COR-L47 (cell line): ENCODE measurements at regions not wholly inside any gene's neighbourhood (a gene's known extent, or its start where the extent isn't known, plus 50 kb on each side); places are given as distances from the start of the nearest gene placed in this dataset.

ENCODE experiments used
- DNase-seq: peaks from one replicate; lab custom pipeline; 2025; lab: John Stamatoyannopoulos, UW

DNA sequence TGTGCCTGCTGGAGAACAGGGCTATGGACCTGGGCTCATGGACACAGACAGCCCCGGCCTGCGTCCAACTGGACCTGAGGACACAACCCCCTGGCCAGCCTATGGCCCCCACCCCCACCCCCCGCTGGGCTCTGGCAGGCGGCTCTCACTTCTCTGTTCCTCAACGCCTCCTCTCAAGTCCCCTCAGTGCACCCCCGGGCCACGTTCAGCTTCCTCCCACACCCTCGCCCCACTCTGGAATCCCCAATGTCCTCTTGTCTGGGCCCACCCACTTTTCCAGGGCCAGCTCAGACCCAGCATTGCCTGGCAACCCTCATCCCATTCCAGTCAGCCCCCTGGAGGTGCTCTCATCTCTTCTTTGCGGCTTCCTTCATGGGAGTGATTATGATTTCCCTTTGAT, 130.2 kb upstream of the SPACA7 start:
- no peak for DNase-seq

DNA sequence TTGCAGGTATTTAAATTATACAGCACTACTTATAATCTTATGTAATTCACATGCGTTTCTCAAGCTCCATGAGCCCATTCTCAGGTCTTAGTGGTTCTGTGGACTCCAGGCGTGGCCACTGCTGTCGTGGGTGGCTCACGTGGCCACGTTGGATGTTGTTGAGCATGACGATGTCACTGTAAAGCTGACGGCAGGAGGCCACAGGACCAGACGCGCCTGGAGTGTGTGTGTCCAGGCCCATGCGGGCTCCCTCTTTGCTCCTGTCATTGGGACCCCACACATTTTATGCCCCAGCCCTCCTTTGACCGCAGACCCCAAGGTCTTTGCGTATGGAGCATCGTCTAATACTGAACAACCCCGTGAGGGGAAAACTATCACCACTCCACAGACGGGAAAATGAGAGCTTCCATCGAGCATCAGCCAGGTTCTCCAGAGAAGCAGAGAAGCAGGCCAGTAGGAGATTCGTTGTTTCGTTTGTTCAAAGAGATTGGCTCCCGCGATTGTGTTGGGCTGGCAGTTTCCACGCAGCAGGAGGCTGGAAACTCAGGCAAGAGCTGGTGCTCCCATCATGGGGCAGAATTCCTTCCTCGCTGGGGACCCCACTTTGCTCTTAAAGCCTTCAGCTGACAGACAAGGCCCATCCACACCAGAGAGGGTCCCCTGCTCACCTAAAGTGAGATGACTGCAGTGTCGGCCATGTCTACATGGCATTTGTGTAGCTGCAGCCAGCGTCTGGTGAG, 129.3 kb upstream of the SPACA7 start:
- DNase-seq: no peak

DNA sequence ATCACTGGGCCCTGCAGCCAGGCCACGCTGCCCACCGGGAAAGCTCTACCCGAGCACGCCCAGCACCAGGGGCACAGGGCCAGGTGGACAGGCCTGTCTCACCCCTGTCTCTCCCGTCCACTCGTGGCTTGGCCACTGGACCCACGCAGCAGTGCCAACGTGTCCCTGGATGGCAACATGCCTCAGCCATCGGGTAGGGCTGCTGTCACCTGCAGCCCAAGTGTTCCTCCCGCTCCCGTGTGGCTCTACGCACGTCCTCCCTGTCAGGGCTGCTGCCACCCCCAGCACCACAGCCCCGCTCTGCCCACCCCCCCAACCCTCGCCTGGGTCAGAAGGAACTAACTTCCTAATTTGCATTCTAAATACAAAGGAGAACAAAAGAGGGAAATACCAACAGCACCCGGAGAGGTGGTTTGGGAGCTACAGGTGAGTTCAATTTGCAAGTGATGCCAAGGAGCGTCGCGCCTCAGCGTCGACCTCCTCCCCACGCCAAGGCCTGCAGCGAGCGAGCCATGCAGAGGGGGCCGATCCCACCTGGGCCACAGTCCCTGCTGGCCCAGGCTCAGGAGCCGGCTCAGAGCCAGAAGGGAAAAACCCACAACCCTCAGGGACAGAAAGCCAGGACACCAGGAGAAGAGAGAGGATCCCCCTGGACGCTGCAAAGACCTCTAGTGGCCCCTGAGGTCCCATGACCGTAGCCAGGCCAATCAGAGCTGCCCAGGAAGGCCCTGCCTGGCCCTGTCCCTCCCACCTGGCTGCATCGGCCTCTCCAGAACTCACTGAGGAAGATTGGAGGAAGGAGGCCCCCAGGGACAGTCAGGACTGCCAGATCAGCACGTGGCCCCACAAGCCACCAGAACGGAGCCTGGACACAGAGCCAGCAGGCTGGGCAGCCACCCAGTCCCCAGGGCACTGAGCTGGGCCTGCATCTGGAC, 128.4 kb upstream of the SPACA7 start:
- DNase-seq: no peak

DNA sequence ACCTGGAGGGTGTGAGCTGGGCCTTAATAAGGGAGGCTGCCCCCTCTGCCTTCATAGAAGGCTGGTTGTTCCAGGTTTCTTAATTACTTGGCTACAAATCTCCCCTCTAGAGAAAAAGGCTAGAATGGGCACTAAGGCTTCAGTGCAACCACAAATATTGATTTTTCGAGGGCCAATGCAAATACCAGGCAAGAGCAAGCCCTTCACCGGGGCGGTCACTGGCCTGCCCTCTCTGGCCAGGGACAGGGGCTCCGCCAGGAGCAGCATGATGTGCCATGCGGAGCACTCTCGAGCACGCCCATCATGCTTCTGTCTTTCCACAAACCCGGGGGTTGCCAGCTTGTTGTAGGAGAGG, 127.8 kb upstream of the SPACA7 start:
- no peak for DNase-seq

DNA sequence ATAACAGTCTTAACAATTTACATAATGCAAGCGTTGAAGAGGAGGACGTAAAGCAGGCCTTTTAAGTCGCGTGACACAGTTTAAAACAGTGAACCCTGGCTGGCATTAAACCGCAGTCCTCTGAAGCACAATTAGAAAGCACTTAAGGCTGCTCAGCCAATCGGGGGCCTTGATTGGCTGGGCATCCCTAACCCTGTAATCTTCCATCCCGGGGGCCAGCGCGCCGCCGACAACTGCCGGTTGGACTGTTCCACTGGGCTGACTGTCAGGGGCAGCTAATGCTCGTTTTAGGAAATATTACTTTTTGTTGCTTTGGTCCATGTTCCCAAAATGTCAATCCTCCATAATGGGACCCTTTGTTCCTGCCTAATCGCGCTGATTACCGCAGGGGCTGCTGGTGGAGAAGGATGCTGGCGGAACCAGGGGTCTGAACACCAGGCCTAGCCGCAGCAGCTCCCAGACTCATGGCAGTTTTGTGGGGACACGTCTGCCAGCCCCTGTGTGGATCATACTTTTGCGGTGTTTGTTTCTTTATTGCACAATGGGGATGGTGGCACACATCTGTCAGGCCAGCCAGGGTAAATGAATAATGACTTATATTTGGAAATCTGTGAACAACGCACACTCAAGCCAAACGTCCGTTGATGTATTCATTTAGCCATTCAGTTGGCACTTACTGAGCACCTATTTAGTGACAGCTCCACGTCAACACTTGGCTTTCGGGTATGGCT, 127.1 kb upstream of the SPACA7 start:
- no peak for DNase-seq

DNA sequence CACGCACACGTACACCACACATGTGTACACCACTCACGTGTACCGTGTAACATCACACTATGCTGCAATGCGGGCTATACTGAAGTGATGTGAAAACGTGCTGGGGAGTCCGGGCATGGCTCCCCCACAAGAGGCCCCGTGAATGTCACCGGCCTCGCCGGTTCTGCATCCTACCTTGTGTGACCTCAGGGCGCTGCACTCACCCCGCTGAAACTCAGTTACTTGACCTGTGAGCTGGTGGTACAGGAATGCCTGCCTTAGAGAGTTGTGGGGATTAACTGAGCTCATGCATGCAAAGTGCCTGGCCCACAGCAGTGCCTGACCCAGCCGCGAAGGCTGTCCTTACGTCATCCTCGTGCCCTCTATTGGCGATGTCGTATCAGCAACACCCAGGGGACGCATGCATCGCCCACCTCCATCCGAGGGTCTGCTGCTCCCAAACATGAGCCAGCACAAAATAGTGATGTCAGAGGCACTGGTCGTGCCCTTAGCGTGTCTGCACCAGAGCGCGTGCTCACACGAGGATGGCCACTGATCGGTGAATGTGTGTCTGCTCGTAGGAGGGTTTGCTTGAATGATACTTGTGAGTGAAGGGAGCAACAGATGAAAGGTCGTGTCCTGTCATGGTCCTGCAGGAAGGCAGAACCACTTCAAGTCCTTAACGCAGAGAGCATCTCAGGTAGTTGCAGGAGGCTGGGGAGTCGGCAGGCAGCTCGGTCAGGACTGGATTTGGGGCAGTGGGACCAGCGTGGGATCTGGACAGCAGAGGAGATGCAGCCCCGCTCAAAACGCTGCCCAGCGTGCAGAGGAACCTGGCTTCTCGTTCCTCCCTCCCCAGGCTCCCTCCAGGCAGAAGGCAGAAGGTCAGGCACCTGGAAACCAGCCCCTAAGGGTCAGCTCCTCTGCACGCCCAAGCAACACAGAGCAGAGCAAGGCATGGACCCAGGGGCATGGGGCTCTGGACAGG, 126.2 kb upstream of the SPACA7 start:
- no peak for DNase-seq

DNA sequence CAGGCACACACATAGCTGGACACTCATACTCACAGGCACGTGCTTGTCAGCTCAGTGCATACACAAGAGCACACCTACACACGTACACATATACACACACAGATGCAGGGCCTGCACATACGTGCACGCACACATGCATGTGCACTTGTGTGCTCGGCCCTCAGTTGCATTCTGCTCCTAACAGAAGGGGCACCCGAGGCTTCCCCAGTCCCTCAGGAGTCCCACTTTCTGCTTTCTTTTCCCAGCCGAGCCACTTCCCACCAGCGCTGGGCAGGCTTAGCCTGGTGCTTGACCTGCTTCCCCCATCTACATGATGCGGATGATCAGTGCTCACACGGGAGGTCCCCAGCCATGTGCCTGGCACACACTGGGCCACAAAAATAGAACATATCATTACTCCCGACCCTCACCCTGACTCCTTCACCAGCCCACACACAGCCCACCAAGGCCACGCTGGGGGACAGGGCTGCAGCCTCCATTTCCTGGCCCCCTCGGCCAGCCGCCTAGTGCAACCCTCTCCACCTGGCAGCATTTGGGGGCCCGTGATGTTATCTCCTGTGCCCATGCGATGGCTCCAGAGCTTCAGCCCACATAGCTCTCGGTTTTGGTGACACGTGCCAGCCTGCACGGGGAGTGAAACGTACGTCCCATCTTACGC, 125.2 kb upstream of the SPACA7 start:
- DNase-seq: no peak

DNA sequence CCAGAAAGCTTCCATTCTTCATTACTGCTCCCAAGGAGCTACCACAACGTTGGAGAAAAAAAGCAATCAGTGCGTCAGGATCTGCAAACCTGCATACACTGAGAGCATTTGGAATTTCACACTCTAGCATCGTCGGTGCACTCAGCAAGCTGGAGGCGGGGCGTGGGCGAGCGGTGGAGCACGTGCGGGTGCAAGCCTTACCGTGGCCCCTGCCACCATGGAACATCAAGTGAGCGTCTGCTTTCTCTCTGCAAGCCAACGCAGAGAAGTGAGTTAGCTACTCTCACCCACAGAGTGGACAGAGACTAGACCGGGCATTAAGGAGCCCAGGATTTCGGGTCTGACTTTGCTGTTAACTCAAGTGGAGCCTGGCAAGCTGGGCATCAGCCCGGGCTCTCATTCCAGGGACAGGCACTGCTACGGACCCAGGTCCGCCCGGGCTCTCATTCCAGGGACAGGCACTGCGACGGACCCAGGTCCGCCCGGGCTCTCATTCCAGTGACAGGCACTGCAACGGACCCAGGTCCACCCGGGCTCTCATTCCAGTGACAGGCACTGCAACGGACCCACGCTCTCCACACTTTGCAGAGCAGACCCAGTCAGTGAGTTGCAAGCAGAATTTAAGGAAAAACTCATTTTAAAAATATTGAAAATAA, 124.1 kb upstream of the SPACA7 start:
- no peak for DNase-seq

DNA sequence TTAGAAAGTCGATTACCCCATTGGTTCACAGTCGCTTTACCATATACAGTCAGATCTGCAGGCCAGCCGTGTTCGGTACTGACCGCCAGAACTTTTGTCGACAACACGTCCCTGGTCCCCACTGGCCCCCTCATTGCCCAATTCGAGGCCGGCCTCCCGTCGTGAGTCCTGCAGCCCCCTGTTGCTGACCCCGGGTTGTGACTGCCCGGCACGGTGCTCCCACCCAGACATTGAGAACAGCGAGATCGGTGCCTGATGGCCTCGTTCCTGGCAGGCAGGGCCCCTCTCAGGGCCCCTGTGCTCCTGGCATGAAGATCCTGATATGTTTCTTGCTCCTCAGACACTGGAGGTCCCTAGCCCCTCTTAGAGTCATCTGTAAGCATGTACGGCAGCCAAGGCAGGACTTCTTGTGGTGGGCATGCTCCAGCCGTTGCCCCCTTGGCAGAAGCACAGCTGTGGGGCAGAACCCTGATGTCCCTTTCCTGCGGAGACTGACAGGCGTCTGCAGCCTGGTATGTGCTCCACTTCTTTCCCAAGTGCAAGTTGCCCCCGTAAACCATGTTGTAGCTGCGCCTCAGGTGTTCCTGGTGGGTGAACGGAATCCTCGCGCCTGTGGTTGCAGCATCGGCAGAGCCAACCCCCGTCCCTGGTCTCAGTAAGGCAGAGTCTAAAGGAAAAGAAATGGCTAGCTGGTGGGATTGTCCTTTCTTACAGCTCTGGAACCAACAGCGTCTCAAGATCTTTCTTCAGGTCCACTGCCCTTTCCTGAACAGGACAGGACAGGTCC, 123.2 kb upstream of the SPACA7 start:
- DNase-seq: no peak

DNA sequence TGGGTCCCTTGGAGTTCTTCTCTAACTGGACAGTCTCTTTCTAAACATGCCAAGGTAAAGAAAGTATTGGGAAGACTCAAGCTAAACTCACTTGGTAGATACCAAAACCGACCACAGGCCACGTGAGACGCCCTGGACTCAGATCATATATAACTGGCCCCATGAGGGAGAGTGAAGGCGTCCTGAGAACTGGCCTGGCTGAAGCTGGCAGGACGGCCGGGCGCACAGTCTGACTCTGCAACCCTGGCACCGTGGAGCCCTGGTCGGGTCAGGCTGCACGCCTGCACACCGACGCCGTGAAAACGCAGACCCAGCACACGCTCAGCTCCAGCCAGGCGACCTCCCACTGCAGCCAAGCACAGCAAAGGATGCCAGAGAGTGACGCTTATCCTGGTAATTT, 122.5 kb upstream of the SPACA7 start:
- DNase-seq: no peak

DNA sequence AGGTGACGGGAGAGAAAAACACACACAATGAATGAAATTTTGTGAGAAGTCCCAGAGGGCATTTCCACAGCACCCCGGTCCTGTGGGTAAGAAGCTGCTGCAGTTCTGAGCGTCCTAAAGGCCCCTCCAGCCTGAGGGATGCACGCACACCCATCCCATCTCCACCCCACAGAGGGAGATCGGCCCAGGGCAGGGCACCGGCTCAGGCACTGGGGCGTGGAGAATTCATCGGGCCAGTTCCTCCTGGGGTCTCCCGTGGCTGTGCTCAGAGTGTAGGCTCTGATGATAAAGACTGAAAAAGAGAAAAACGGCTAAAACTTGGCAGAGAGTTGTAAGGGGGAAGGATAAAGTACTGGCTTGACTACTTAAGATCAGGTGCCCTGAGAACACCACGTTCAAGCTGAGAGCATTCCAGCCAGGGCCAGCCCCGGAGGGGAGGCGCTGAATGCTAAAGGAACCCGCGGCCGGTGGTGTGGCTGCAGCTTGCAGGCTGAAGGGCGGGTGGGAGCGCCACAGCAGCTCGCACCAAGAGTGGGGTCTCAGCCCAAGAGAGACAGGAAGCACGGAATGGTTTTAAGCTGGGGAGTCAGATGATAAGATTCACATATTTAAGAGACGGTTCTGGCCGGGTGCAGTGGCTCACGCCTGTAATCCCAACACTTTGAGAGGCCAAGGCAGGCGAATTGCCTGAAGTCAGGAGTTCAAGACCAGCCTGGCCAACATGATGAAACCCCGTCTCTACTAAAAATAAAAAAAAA, 121.9 kb upstream of the SPACA7 start:
- no peak for DNase-seq

DNA sequence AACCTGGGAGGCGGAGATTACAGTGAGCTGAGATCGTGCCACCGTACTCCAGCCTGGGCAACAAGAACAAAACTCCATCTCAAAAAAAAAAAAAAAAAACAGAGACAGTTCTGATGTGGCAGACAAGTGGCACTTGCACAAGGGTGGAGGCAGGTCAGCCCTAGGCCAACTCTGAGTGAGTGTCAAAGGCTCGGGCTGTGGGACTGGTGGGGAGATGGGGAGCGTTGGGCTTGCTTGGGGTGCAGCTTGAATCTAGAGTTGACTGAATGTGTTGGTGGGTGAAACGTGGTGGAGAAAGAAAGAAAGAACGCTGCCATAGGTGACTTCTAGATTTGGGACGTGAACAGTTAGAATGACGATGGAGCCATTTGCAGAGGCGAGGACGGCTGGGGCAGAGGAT, 121.3 kb upstream of the SPACA7 start:
- DNase-seq: no peak

DNA sequence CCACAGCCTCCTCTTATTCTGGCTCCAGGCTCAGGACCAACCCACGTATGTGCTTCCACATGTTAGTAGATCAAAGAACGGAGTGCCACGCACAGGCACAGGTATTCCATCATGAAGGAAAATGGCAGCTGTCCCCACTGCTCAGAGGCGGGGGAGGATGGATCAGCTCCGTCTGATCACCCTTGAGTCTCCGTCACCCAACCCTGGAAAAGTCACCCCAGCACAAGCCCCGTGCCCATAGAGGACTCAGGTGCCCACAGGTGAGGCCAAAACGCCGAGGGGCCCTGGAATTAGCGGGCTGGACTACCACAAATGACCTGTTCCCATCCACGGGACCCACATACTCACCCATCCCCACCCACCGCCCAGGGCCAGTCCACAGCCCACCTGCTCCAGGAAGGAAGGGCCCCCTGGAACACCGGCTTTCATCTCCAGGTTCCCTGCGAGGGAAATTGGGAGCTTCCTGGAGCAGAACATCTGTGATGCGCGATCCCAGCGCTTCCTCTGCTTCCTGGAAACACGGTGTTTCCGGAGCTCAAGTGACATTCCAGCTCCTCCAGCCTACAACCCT, 120.5 kb upstream of the SPACA7 start:
- no peak for DNase-seq

DNA sequence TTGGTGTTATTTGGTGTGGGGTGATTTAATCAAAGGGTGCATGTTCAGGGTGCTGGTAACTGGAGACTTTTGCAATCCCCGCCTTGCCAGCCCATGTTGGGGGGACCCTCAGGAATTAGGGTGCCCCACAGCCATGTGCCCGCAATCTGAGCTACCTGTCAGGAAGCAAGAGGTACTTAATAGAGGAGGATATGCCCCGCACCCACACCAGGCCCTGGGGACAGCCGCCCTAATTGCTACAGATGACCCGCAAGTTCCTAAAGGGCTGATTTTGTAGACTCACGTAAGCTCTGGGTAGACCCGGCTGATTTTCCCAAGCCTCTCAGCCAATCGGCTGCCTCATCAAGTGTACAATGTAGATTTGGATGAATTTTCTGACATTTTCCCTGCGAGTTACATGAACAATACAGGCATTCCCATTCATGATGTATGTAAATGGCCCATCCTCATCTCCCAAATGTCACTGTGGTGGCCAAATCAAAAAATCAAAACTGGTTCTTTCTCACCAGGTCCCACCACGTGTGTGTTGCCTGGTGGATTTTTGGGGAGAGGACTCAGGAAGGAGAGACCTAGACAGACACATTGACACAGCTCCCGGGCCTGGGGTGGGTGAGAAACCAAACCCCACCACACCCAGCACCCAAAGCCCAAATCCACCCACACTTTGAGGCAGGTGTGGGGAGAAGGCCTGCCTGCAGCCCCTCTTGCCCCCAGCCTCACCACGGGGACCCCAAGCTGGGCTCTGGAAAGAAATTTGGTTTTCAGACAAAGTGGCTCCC, 119.2 kb upstream of the SPACA7 start:
- DNase-seq: no peak

DNA sequence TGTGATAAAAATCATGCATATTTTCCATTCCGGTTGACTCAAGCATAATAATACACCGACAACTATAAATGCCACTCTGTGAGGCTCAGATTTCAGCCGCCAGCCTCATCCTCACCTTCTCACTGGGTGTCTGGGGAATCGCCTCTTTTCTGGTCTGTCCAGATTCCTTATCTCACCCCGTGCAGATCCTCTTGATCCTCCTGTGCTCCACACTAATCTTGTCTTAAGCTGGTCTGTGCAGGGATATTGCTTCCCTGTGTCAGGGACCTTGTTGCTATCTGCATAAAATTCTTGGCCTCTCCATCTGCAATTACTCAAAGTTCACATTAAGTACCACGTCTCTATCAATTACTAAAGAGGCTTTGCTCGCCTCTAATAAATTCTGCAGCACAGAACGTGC, 116.6 kb upstream of the SPACA7 start:
- DNase-seq: no peak

DNA sequence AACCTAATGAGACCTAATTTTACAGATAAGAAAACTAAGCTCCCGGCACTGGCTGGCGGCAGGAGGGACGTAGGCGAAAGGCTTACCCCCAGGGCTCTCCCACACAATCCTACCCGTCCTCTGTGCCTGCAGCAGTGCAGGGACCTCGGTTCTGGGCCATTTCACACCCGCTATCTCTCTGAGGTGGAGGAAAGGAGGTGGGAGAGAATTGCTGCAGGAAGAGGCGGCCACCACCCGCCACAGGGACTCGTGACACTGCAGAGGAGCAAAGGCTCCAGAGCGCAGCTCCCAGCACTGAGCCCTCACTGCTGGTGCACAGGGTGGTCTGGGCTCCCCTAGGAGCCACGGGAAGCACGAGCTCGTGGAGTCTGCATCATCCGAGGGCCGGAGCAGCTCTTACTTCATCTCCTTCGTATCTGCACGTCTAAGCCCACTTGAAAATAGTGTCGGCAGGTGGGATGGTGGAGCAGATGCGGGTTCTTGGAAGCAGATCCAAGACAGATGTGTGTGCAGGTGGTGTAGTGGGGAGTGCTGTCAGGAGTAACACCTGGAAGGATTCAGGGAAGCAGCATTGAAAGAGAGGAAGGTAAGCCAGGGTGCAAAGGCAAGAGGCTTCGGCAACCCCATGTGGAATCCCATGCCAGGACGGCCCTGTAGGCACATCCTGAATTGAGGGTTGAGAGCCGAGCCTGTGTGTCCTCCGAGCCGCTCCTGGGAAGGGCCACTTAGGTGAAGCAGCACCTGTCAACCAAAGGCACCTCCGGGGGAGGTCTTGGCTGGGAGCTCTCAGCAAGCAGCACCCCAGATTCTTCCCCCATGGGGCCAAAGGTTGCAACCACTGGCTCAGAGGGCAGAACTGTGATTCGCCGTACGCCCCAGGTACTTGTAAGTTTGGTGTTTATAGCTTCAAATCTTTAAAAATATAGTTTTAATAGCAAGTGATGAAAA, 115.8 kb upstream of the SPACA7 start:
- no peak for DNase-seq

DNA sequence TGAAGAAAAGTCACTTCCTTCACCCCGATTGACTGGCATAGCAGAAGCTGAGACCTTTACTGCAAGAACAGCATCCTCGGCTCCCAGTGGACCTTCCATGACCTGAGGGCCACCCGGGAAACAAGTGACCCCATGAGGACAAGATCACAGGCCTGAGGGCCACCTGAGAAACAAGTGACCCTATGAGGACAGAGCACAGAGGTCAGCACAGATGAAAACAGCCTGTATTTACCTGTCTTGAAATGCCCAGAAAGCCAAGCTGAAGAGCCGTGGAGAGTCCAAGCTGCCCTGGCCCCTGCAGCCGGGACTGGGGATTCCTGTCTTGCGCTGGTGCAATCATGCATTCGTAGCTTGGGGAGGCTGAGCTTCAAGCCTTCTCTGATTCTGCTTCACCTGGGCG, 114.2 kb upstream of the SPACA7 start:
- DNase-seq: no peak
